Renal pelvis (tissue), 1 donor: ENCODE measurements at regions not wholly inside any gene's neighbourhood (a gene's known extent, or its start where the extent isn't known, plus 50 kb on each side); places are given as distances from the start of the nearest gene placed in this dataset.
A peak's percentile ranks its signal among the peaks of the same experiment; 100 is the strongest.

Experiments used
- DNase-seq: peaks from one replicate; pipeline ENCODE4 v3.0.0-alpha.2; 2013

DNA sequence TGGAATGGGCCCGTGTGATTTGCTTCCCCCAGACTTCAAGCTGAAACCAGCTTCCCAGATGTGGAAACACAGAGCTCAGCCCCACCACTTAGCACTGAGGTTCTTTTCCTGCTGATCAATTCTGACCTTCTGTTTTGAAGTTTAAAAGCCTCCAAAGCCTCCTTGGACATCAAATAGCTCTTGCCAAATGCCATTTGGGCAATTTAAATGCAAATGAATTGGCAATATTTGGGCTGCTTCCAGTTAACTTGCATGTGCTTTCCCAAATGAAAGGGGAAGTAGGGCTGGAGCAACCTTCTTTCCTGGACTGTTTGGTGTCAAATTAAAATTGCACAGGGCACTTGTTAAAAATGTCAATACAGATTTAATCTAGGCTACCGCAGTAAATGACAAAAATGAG is 710.5 kb downstream of the TLR4 start:
- no peak for DNase-seq

DNA sequence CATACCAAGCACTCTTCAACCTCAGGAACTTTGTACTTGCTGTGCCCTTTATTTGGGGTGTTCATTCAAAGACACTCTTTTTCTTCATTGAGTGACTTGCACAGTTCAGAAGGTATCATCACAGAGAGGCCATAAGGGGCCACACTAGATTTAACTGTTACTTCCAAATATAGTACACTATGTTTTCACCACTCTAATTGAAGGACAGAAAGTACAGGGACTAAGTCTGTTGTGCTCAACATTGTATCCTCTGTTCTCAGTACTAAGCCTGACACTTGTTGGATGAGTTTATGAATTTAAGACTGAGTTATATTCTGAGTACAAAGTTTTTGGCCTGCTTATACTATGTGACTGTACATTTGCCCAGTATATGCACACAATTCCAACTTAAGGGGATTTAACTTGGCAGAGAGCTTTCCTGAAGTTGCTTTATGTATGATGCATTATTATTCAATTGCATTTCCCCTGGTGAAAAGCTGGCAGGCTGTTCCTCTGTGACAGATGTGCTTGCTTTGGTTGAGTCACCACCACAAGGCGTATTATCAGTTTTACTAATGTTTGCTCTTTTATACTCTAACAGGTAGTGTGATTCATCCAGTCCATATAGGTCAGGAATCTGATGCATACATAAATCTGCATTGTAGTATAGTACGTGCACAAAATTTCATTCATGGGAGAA is 714.8 kb downstream of the TLR4 start:
- DNase-seq: no peak

GRCh38 chr9:118419676-118420075 is 715.5 kb downstream of the TLR4 start:
- no peak for DNase-seq

GRCh38 chr9:118422508-118422907 is 718.3 kb downstream of the TLR4 start:
- DNase-seq: no peak

GRCh38 chr9:118423021-118423420 is 718.8 kb downstream of the TLR4 start:
- DNase-seq: no peak

GRCh38 chr9:118423721-118424120 is 719.5 kb downstream of the TLR4 start:
- DNase-seq: no peak

DNA sequence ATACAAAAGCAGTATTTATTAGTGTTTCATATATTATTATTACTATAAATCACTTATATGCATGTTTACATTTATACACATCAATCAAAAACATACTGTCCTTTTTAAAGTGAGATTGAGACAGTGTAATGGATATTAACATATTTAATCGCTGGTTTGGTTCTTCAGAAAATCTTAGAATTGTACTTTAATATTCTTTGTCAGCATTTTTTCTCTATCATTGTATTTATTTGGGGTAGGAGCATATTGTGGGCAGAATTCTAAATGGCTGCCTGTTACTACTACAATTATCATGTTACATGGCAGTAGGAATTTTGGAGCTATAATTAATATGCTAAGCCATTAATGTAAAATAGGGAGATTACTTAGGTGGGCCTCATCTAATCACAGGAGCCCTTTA is 722.6 kb downstream of the TLR4 start:
- DNase-seq: no peak

- no peak for DNase-seq
These were observed 734.6 kb downstream of the TLR4 start for GRCh38 chr9:118438810-118439209.

GRCh38 chr9:118439441-118439840 is 735.2 kb downstream of the TLR4 start:
- DNase-seq: no peak

GRCh38 chr9:118444403-118444802 is 740.2 kb downstream of the TLR4 start:
- DNase-seq: no peak

GRCh38 chr9:118446943-118447639 is 742.9 kb downstream of the TLR4 start:
- DNase-seq: no peak

GRCh38 chr9:118449554-118449953 is 745.4 kb downstream of the TLR4 start:
- no peak for DNase-seq

DNA sequence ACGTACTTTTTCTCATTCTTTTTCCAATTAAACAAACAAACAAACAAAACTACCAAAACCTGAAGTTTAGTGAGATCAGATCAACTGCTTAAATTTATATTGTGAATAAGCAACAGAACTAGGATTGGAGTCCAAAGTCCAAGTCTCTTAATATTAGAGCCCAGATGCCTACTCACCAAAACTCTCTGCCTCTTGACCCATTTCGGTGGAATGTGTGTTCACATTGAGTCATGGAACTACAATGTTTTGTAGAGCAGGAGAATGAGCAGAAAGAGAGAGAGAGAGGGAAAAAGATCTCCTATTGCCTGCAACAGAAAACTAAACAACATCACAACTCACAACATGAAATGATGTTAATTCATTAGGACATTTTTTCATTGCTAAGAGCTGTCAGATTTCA is 751.1 kb downstream of the TLR4 start:
- no peak for DNase-seq

- DNase-seq: peak; percentile 29
These were observed 751.6 kb downstream of the TLR4 start for GRCh38 chr9:118455788-118456187.

- DNase-seq: no peak
These were observed 753.2 kb downstream of the TLR4 start for GRCh38 chr9:118457171-118458000.

DNA sequence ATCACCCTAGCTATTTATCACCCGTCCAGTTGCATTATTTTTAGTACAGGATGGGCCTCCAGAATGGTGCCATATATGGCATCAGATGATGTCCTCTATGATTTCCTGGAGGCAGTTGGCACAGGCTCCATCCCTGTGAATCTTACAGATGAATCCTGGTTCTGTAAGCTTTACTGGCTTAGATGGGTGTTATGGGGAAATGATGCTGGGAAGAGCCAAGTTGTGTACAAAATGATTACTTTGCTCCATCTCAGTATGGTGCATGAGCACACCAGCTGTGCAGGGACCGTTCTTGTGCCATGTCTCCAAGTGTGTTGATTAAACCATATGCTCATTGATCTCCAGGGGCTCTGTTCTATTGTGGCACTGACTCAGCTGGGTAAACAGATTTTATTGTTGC is 755.7 kb downstream of the TLR4 start:
- DNase-seq: no peak

DNA sequence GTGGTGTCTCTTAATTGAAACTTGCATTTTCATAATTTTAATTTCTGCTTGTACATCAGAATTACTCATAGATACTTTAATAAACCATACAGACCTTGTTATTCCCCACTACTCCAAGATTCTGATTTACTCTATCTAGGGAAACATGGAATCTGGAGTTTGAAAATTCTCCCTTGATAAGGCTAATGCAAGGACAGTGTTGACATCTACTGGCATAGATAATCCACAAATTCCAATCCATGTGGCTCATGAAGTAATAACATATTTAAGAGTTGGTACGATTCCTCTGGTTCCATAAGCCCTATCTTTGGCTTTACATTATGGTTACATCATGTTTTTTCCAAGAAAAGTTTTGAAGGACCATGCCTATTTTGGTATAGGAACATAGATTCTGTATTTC is 759.2 kb downstream of the TLR4 start:
- DNase-seq: no peak

GRCh38 chr9:118473521-118473920 is 769.3 kb downstream of the TLR4 start:
- no peak for DNase-seq

GRCh38 chr9:118478752-118479151 is 774.5 kb downstream of the TLR4 start:
- DNase-seq: no peak

DNA sequence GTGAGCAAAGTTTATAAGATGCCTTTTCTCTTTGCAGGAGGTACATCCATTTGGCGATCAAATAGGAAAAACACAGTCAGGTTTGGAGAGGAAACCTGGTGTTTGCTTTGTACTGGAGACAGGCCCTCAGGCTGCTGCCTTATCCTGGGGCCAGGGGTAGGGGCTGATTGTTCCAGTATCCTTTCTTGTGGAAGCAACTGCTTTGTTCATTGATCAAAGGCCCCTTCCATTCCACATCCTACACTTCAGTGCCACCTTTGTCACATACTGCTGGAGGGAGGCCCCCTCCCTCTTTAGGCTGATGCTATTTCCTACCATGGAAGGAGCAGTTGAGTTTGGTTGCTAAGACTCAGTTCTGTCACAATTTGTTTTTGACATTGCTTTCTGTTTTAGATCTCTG is 778.1 kb downstream of the TLR4 start:
- no peak for DNase-seq

DNA sequence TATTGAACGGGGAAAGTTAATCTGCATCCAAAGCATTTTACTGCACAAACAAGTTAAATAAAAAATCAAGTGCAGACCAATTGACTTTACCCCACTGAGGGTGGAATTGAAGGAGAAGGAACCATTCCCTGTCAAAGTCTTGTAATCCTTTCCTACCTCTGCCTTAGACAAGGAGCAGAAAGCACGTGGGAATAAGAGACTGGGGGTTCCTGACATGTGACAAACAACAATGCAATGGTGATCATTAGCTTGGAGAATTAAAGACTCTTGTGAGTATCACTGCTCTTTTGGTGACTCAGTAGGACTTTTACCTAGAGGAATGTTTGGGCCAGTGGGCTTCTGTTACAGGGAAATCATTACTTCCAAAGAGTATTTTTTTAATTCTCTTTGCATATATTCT is 779.5 kb downstream of the TLR4 start:
- DNase-seq: no peak

DNA sequence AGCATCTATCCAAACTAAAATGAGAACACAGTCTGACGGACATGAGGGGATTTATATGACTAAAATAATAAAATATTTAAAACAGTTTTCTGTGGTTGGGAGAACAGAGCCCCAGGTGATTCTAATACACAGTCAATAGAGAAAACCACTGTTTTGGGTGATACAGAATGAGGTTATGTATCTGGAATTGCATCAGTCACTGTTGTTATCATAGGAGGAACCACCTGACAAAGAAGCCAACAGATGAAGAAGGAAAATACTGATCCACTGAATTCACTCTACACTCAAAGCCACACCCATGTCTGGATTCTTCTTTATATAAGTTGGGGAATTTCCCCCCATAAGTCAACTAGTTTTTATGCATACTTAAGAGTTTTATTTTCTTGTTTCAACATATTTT is 799.0 kb downstream of the TLR4 start:
- no peak for DNase-seq

DNA sequence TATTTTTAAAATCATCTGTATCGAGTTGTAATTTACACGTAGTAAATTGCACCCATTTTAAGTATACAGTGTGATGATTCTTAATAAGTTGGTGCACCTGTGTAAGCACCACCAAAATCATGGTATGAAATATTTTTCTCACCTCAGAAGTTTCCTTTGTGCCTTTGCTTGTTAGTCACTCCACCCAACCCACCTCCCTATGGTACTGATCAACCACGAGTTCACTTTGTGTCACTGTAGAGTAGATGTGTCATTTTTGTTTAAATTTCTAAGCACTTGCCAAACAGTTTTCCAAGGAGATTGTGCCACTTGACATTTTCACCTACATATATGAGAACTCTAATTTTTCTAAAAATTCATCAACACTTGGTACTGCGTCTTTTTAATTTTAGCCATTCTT is 806.5 kb downstream of the TLR4 start:
- no peak for DNase-seq
